Hepatocyte (in vitro differentiated cells): ENCODE measurements at regions not wholly inside any gene's neighbourhood (a gene's known extent, or its start where the extent isn't known, plus 50 kb on each side); places are given as distances from the start of the nearest gene placed in this dataset.

Source experiments
- DNase-seq: peaks from one replicate; pipeline ENCODE4 v3.0.0-alpha.2; 2016; ENCODE audit warnings: low spot score
- H2AFZ ChIP-seq: fragments of 200-600 bp; sonication (generic); 2 replicates; pipeline ENCODE4 v1.6.0; 2016; ENCODE audit warnings: antibody characterized with exemption, mild to moderate bottlenecking
- H3K27ac ChIP-seq: fragments of 200-600 bp; sonication (generic); 2 replicates; pipeline ENCODE4 v1.5.1; 2016; ENCODE audit warnings: mild to moderate bottlenecking
- H3K27me3 ChIP-seq: fragments of 200-600 bp; sonication (generic); 2 replicates; pipeline ENCODE4 v1.6.1; 2016
- H3K36me3 ChIP-seq: fragments of 200-600 bp; sonication (generic); replicated peaks from 2 replicates; pipeline ENCODE4 v1.5.1; 2016; ENCODE audit warnings: low read depth; ENCODE audit not compliant: insufficient read depth
- H3K4me1 ChIP-seq: fragments of 200-600 bp; sonication (generic); 2 replicates; pipeline ENCODE4 v1.5.1; 2016; ENCODE audit warnings: mild to moderate bottlenecking, moderate library complexity; ENCODE audit not compliant: insufficient read depth
- H3K4me2 ChIP-seq: fragments of 200-600 bp; sonication (generic); 2 replicates; pipeline ENCODE4 v1.6.0; 2016
- H3K4me3 ChIP-seq: fragments of 200-600 bp; sonication (generic); 2 replicates; pipeline ENCODE4 v1.5.1; 2016; ENCODE audit warnings: mild to moderate bottlenecking
- H3K79me2 ChIP-seq: fragments of 200-600 bp; sonication (generic); 2 replicates; pipeline ENCODE4 v1.6.0; 2017; ENCODE audit warnings: mild to moderate bottlenecking
- H3K9me2 ChIP-seq: fragments of 200-600 bp; sonication (generic); replicated peaks from 2 replicates; pipeline ENCODE4 v1.6.0; 2017; ENCODE audit warnings: mild to moderate bottlenecking; ENCODE audit not compliant: insufficient read depth
- H3K9me3 ChIP-seq: fragments of 200-600 bp; sonication (generic); 2 replicates; pipeline ENCODE4 v1.5.1; 2016; ENCODE audit warnings: low read depth, mild to moderate bottlenecking
- H4K20me1 ChIP-seq: fragments of 200-600 bp; sonication (generic); 2 replicates; pipeline ENCODE4 v1.6.0; 2016; ENCODE audit warnings: mild to moderate bottlenecking; ENCODE audit not compliant: insufficient read depth, poor library complexity, severe bottlenecking
- EZH2 ChIP-seq: fragments of 200-600 bp; sonication (generic); IDR thresholded peaks from 2 replicates; pipeline ENCODE4 v1.6.1; 2016; ENCODE audit warnings: antibody characterized with exemption, mild to moderate bottlenecking, borderline replicate concordance
- EZH2phosphoT487 ChIP-seq: fragments of 200-600 bp; sonication (generic); IDR thresholded peaks from one replicate; pipeline ENCODE4 v1.6.1; 2018; ENCODE audit warnings: antibody characterized with exemption, mild to moderate bottlenecking, low read depth, moderate library complexity; ENCODE audit not compliant: unreplicated experiment, severe bottlenecking
- WGBS: methylation state at CpG from one replicate; pipeline ENCODE4 v1.1.6; 2016; ENCODE audit warnings: low lambda C conversion rate; ENCODE audit errors: missing lambda C conversion rate; 5-methylcytosine and 5-hydroxymethylcytosine counted together
- TF ChIP-seq, protein P1 (sequence below): fragments of 200-600 bp; sonication (generic); IDR thresholded peaks from 2 replicates; pipeline ENCODE4 v1.5.1; 2016; ENCODE audit warnings: antibody characterized with exemption, mild to moderate bottlenecking; ENCODE audit not compliant: poor library complexity

DNA sequence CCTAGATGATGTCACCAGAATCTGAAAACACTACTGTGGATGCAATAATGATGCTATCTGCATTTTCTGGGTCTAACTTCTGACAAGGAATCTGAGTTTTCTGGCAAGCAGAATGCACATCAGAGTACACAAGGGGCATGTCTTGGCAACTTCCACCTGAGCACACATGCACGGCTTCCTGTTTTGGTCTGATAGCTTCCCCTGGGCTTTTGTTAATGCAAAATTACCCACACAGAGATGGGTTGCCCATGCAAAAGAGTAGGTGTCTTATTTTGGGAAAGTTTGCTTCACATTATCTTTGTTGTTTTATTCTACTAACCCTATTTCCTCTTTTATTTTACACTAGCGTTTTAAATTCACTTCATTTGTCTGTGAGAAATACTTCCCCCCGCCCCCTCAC, 74.2 kb upstream of the SATB1 start:
- DNase-seq = no peak
- H3K4me3 ChIP-seq = no peak overlapping the region
- H3K9me2 ChIP-seq = no peaks in the 10 kb centered on the region
- H4K20me1 ChIP-seq = no peaks in the 10 kb centered on the region
- H3K4me2 ChIP-seq = no peak overlapping the region
- H2AFZ ChIP-seq = no peak overlapping the region
- no peak overlapping the region for H3K27ac ChIP-seq
- no peaks in the 10 kb centered on the region for H3K79me2 ChIP-seq
- no peaks in the 10 kb centered on the region for H3K9me3 ChIP-seq
- WGBS = 93% methylated on average over 3 of the region's 3 CpGs
- no peaks in the 10 kb centered on the region for H3K36me3 ChIP-seq
- H3K27me3 ChIP-seq = no peaks in the 10 kb centered on the region
- H3K4me1 ChIP-seq = peaks cover 5% of the 10 kb centered on the region
- no peak for TF ChIP-seq EZH2

DNA sequence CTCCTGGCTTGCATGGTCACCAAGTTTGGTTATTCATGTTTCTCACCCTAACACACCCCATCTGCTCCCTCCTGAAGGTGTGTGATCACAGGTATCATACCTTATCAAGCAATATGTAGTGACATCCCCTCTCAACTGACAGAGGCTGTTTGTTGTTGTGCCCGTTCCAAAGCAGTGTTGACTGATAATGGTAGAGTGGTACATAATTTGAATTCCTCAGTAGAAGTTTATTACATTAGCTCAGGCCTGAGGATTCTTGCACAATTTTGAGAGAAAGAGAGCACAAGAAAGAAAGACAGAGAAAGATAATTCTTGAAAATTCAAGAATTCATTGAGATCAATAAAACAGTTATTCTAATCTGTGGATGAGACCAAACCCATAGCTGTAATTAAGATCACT, 69.1 kb upstream of the SATB1 start:
- Histone ChIP-seq H3K4me2 (no peak overlapping the region), H3K27ac (no peak overlapping the region), H3K79me2 (no peaks in the 10 kb centered on the region), H3K27me3 (no peaks in the 10 kb centered on the region), H3K9me2 (no peaks in the 10 kb centered on the region), H3K4me1 (no peaks in the 10 kb centered on the region), H3K9me3 (no peaks in the 10 kb centered on the region), H3K4me3 (no peak overlapping the region), H3K36me3 (no peaks in the 10 kb centered on the region), H2AFZ (no peak overlapping the region), H4K20me1 (no peaks in the 10 kb centered on the region)
- no peak for TF ChIP-seq EZH2phosphoT487
- TF ChIP-seq, protein P1, sequence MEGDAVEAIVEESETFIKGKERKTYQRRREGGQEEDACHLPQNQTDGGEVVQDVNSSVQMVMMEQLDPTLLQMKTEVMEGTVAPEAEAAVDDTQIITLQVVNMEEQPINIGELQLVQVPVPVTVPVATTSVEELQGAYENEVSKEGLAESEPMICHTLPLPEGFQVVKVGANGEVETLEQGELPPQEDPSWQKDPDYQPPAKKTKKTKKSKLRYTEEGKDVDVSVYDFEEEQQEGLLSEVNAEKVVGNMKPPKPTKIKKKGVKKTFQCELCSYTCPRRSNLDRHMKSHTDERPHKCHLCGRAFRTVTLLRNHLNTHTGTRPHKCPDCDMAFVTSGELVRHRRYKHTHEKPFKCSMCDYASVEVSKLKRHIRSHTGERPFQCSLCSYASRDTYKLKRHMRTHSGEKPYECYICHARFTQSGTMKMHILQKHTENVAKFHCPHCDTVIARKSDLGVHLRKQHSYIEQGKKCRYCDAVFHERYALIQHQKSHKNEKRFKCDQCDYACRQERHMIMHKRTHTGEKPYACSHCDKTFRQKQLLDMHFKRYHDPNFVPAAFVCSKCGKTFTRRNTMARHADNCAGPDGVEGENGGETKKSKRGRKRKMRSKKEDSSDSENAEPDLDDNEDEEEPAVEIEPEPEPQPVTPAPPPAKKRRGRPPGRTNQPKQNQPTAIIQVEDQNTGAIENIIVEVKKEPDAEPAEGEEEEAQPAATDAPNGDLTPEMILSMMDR = no peak
- no peak for TF ChIP-seq EZH2
- DNase-seq = no peak
- WGBS = 69% methylated on average over 1 of the region's 1 CpG

DNA sequence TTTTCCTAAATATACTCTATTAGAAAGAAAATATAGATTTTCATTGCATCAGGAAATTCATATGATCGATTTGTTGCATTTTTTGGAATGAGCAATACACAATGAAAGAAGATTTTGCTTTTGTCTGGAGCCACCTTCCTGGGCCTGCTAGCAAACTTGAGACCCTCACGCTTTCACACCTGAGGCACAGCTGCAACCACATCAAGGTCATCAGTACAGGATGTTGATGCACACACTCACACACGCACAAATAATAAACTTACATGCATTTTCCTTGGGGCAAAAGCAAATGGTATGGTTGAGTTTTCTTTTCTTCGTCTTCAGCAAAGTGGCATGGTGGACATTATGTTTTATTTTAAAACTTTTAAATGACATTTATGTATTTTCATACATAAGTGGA, 64.8 kb upstream of the SATB1 start:
- no peaks in the 10 kb centered on the region for H4K20me1 ChIP-seq
- H3K4me3 ChIP-seq = no peak overlapping the region
- 90% methylated on average over 4 of the region's 4 CpGs for WGBS
- H3K4me2 ChIP-seq = no peak overlapping the region
- H3K36me3 ChIP-seq = no peaks in the 10 kb centered on the region
- no peaks in the 10 kb centered on the region for H3K9me2 ChIP-seq
- no peaks in the 10 kb centered on the region for H3K27me3 ChIP-seq
- no peaks in the 10 kb centered on the region for H3K4me1 ChIP-seq
- no peak overlapping the region for H3K27ac ChIP-seq
- H3K79me2 ChIP-seq = no peaks in the 10 kb centered on the region
- no peak for DNase-seq
- TF ChIP-seq EZH2 (no peak), EZH2phosphoT487 (no peak)
- TF ChIP-seq, protein P1 = no peak
- H2AFZ ChIP-seq = no peak overlapping the region
- no peaks in the 10 kb centered on the region for H3K9me3 ChIP-seq

DNA sequence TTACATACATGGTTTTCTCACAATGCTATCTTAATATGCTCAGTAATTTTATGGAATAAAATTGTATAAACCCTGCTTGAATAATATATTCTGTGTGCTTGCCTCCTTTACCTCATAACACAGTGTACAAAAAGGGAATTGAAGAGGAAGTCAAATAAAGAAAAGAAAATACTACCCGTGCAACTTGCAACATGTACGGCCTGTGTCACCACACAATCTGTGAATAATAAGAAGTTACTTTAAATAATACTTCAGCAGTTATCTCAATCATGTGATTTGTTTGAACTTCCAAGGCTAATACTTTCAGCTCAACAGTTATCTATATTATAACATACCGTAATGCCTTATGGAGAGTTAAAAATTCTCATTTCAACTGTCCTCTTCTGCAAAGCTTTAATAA, 58.1 kb upstream of the SATB1 start:
- Histone ChIP-seq H2AFZ (no peak overlapping the region), H3K36me3 (no peaks in the 10 kb centered on the region), H3K79me2 (no peaks in the 10 kb centered on the region), H3K4me2 (no peak overlapping the region), H3K9me2 (no peaks in the 10 kb centered on the region), H3K27me3 (peaks cover 7% of the 10 kb centered on the region), H3K9me3 (no peaks in the 10 kb centered on the region), H3K4me1 (peaks cover 8% of the 10 kb centered on the region), H3K4me3 (no peak overlapping the region), H4K20me1 (no peaks in the 10 kb centered on the region), H3K27ac (no peak overlapping the region)
- TF ChIP-seq, protein P1 = no peak
- no peak for TF ChIP-seq EZH2
- no peak for TF ChIP-seq EZH2phosphoT487
- no peak for DNase-seq
- WGBS = 90% methylated on average over 3 of the region's 3 CpGs
